IPS DF 4.7 (cell line): ENCODE measurements at regions not wholly inside any gene's neighbourhood (a gene's known extent, or its start where the extent isn't known, plus 50 kb on each side); places are given as distances from the start of the nearest gene placed in this dataset.
"Not testable (repeated sequence)": the region's sequence is repeated elsewhere in the genome, so short reads cannot be mapped to it uniquely, and the experiment has no call there.

Experiments
- DNase-seq: peaks from one replicate; pipeline ENCODE4 v3.0.0-alpha.2; 2013; ENCODE audit warnings: low spot score; ENCODE audit errors: extremely low read depth

GRCh38 chr15:66864086-66864830, 162.2 kb downstream of the SMAD6 start:
- no peak for DNase-seq

- no peak for DNase-seq
These were observed 162.8 kb downstream of the SMAD6 start for GRCh38 chr15:66864871-66865281.

- no peak for DNase-seq
These were observed 163.9 kb downstream of the SMAD6 start for GRCh38 chr15:66865622-66866611.

GRCh38 chr15:66866656-66867055, 164.6 kb downstream of the SMAD6 start:
- no peak for DNase-seq

- DNase-seq: no peak
These were observed 166.9 kb downstream of the SMAD6 start for GRCh38 chr15:66868918-66869317.

- no peak for DNase-seq
These were observed 168.9 kb downstream of the SMAD6 start for GRCh38 chr15:66870880-66871388.

GRCh38 chr15:66872405-66872804, 170.4 kb downstream of the SMAD6 start:
- DNase-seq: no peak

- not testable (repeated sequence) for DNase-seq
These were observed 171.3 kb downstream of the SMAD6 start for GRCh38 chr15:66873331-66873730.

- DNase-seq: no peak
These were observed 171.8 kb downstream of the SMAD6 start for GRCh38 chr15:66873856-66874255.

GRCh38 chr15:66875588-66876420, 173.8 kb downstream of the SMAD6 start:
- no peak for DNase-seq

GRCh38 chr15:66876421-66876730, 174.3 kb downstream of the SMAD6 start:
- no peak for DNase-seq

- no peak for DNase-seq
These were observed 174.9 kb downstream of the SMAD6 start for GRCh38 chr15:66876731-66877476.

GRCh38 chr15:66877477-66878271, 175.6 kb downstream of the SMAD6 start:
- DNase-seq: no peak

GRCh38 chr15:66878761-66879160, 176.7 kb downstream of the SMAD6 start:
- no peak for DNase-seq

- no peak for DNase-seq
These were observed 177.7 kb downstream of the SMAD6 start for GRCh38 chr15:66879531-66880368.

- no peak for DNase-seq
These were observed 178.5 kb downstream of the SMAD6 start for GRCh38 chr15:66880380-66881155.

- DNase-seq: no peak
These were observed 179.3 kb downstream of the SMAD6 start for GRCh38 chr15:66881173-66881905.
